Activated naive CD4-positive, alpha-beta T cell treated with anti-CD3 and anti-CD28 coated beads, Interleukin-2, amount 10 ng/mL, durations not matched to agents 7 days and 5 days (primary cell): ENCODE measurements at regions not wholly inside any gene's neighbourhood (a gene's known extent, or its start where the extent isn't known, plus 50 kb on each side); places are given as distances from the start of the nearest gene placed in this dataset.
"Not testable (repeated sequence)": the region's sequence is repeated elsewhere in the genome, so short reads cannot be mapped to it uniquely, and the experiment has no call there.

Source experiments
- CTCF ChIA-PET: fragments of 350-600 bp; sonication (Branson Sonifier 250); formaldehyde crosslinking; loops from one replicate; lab custom pipeline; 2021; ENCODE audit warnings: antibody characterized with exemption; lab: Charles Lee
- DNase-seq: peaks from one replicate; pipeline ENCODE4 v3.0.0-alpha.2; 2020
- H3K27ac Mint-ChIP-seq: one replicate; pipeline ENCODE4 v1.8.0; 2021; ENCODE audit warnings: mild to moderate bottlenecking, moderate library complexity, mixed read lengths
- H3K27me3 Mint-ChIP-seq: one replicate; pipeline ENCODE4 v1.8.0; 2021; ENCODE audit warnings: mild to moderate bottlenecking, mixed read lengths
- H3K36me3 Mint-ChIP-seq: one replicate; pipeline ENCODE4 v1.8.0; 2021; ENCODE audit warnings: mixed read lengths
- H3K4me1 Mint-ChIP-seq: one replicate; pipeline ENCODE4 v1.8.0; 2021; ENCODE audit warnings: mixed read lengths
- H3K4me3 Mint-ChIP-seq: one replicate; pipeline ENCODE4 v1.8.0; 2021; ENCODE audit warnings: mild to moderate bottlenecking, moderate library complexity, mixed read lengths
- H3K9me3 Mint-ChIP-seq: one replicate; pipeline ENCODE4 v1.8.0; 2021; ENCODE audit warnings: mixed read lengths

- Mint-ChIP-seq H3K36me3 (peaks cover 4% of the 10 kb centered on the region), H3K9me3 (no peaks in the 10 kb centered on the region), H3K4me3 (no peak overlapping the region), H3K27me3 (peaks cover 83% of the 10 kb centered on the region), H3K4me1 (peaks cover 41% of the 10 kb centered on the region), H3K27ac (no peak overlapping the region)
- CTCF ChIA-PET: no interaction called here
- no peak for DNase-seq
Observed at GRCh38 chr7:114083166-114084001, 164.6 kb upstream of the PPP1R3A start.

GRCh38 chr7:114082642-114083165 lies 163.9 kb upstream of the PPP1R3A start:
- no peak overlapping the region for H3K4me3 Mint-ChIP-seq
- no peak for DNase-seq
- CTCF ChIA-PET: interaction anchor here (1.4 kb wide), 1 partner anchor 9 kb away, joined by 4 read pairs; no protein-coding TSS in a partner anchor

GRCh38 chr7:114081606-114082425 lies 163.0 kb upstream of the PPP1R3A start:
- H3K4me1 Mint-ChIP-seq: peaks cover 34% of the 10 kb centered on the region
- no peak overlapping the region for H3K27ac Mint-ChIP-seq
- CTCF ChIA-PET: interaction anchor here (0.6 to 1.4 kb wide), 10 partner anchors 8 to 1827 kb away, joined by 3 to 4 read pairs (median 3); no protein-coding TSS in a partner anchor
- DNase-seq: no peak
- peaks cover 4% of the 10 kb centered on the region for H3K36me3 Mint-ChIP-seq
- no peaks in the 10 kb centered on the region for H3K9me3 Mint-ChIP-seq
- peaks cover 75% of the 10 kb centered on the region for H3K27me3 Mint-ChIP-seq
- no peak overlapping the region for H3K4me3 Mint-ChIP-seq

More at GRCh38 chr7:114082642-114083165, 163.9 kb upstream of the PPP1R3A start:
- H3K4me1 Mint-ChIP-seq: peaks cover 40% of the 10 kb centered on the region
- H3K36me3 Mint-ChIP-seq: peaks cover 4% of the 10 kb centered on the region
- H3K27ac Mint-ChIP-seq: no peak overlapping the region
- no peaks in the 10 kb centered on the region for H3K9me3 Mint-ChIP-seq
- peaks cover 83% of the 10 kb centered on the region for H3K27me3 Mint-ChIP-seq

- H3K4me3 Mint-ChIP-seq, H3K4me1 Mint-ChIP-seq, CTCF ChIA-PET, DNase-seq, H3K9me3 Mint-ChIP-seq, H3K36me3 Mint-ChIP-seq, H3K27ac Mint-ChIP-seq: not testable (repeated sequence)
- H3K27me3 Mint-ChIP-seq: peaks cover 28% of the 10 kb centered on the region
Observed at GRCh38 chr7:114077158-114077524, 158.3 kb upstream of the PPP1R3A start.

- not testable (repeated sequence) for H3K27ac Mint-ChIP-seq, H3K4me3 Mint-ChIP-seq
- peaks cover 22% of the 10 kb centered on the region for H3K27me3 Mint-ChIP-seq
Observed at GRCh38 chr7:114076392-114077157, 157.8 kb upstream of the PPP1R3A start.

GRCh38 chr7:114073701-114074100 lies 154.9 kb upstream of the PPP1R3A start:
- H3K9me3 Mint-ChIP-seq: no peaks in the 10 kb centered on the region
- H3K27ac Mint-ChIP-seq: no peak overlapping the region
- CTCF ChIA-PET: interaction anchor here (1.1 kb wide), 1 partner anchor 8 kb away, joined by 4 read pairs; no protein-coding TSS in a partner anchor
- no peaks in the 10 kb centered on the region for H3K4me1 Mint-ChIP-seq
- no peaks in the 10 kb centered on the region for H3K36me3 Mint-ChIP-seq
- H3K27me3 Mint-ChIP-seq: peaks cover 13% of the 10 kb centered on the region
- no peak overlapping the region for H3K4me3 Mint-ChIP-seq
- DNase-seq: no peak

More at GRCh38 chr7:114076392-114077157, 157.8 kb upstream of the PPP1R3A start:
- H3K9me3 Mint-ChIP-seq, CTCF ChIA-PET, DNase-seq, H3K4me1 Mint-ChIP-seq, H3K36me3 Mint-ChIP-seq: not testable (repeated sequence)

- H3K27me3 Mint-ChIP-seq: peaks cover 4% of the 10 kb centered on the region
- no peaks in the 10 kb centered on the region for H3K4me1 Mint-ChIP-seq
- no peak overlapping the region for H3K4me3 Mint-ChIP-seq
- DNase-seq: no peak
- no peaks in the 10 kb centered on the region for H3K9me3 Mint-ChIP-seq
- CTCF ChIA-PET: no interaction called here
- no peaks in the 10 kb centered on the region for H3K36me3 Mint-ChIP-seq
- no peak overlapping the region for H3K27ac Mint-ChIP-seq
Observed at GRCh38 chr7:114070246-114070645, 151.4 kb upstream of the PPP1R3A start.

- CTCF ChIA-PET: no interaction called here
- no peaks in the 10 kb centered on the region for H3K36me3 Mint-ChIP-seq
Observed at GRCh38 chr7:114062810-114063209, 144.0 kb upstream of the PPP1R3A start.

GRCh38 chr7:114051871-114052331 lies 133.1 kb upstream of the PPP1R3A start:
- DNase-seq: no peak
- Mint-ChIP-seq H3K27me3 (no peaks in the 10 kb centered on the region), H3K4me1 (peaks cover 12% of the 10 kb centered on the region), H3K27ac (no peak overlapping the region), H3K4me3 (no peak overlapping the region), H3K36me3 (no peaks in the 10 kb centered on the region), H3K9me3 (no peaks in the 10 kb centered on the region)
- CTCF ChIA-PET: no interaction called here

More at GRCh38 chr7:114062810-114063209, 144.0 kb upstream of the PPP1R3A start:
- Mint-ChIP-seq H3K27me3 (no peaks in the 10 kb centered on the region), H3K27ac (no peak overlapping the region), H3K4me3 (no peak overlapping the region), H3K4me1 (no peaks in the 10 kb centered on the region), H3K9me3 (no peaks in the 10 kb centered on the region)
- no peak for DNase-seq

GRCh38 chr7:114050571-114050970 lies 131.8 kb upstream of the PPP1R3A start:
- Mint-ChIP-seq H3K36me3 (no peaks in the 10 kb centered on the region), H3K27me3 (no peaks in the 10 kb centered on the region), H3K4me1 (peaks cover 12% of the 10 kb centered on the region), H3K4me3 (no peak overlapping the region), H3K27ac (no peak overlapping the region), H3K9me3 (no peaks in the 10 kb centered on the region)
- CTCF ChIA-PET: no interaction called here
- DNase-seq: no peak

GRCh38 chr7:114048386-114049235 lies 129.8 kb upstream of the PPP1R3A start:
- H3K27ac Mint-ChIP-seq: peak overlapping the region; percentile 58
- peak overlapping the region; percentile 34 for H3K4me3 Mint-ChIP-seq
- H3K27me3 Mint-ChIP-seq: no peaks in the 10 kb centered on the region
- H3K36me3 Mint-ChIP-seq: no peaks in the 10 kb centered on the region
- CTCF ChIA-PET: interaction anchor here (0.6 kb wide), 1 partner anchor 29 kb away, joined by 3 read pairs; no protein-coding TSS in a partner anchor
- H3K4me1 Mint-ChIP-seq: peaks cover 12% of the 10 kb centered on the region
- DNase-seq: no peak
- H3K9me3 Mint-ChIP-seq: no peaks in the 10 kb centered on the region

- H3K36me3 Mint-ChIP-seq: no peaks in the 10 kb centered on the region
Observed at GRCh38 chr7:114047889-114048288, 129.1 kb upstream of the PPP1R3A start.

GRCh38 chr7:114033475-114033874 lies 114.7 kb upstream of the PPP1R3A start:
- H3K27ac Mint-ChIP-seq: no peak overlapping the region
- no peak overlapping the region for H3K4me3 Mint-ChIP-seq
- H3K36me3 Mint-ChIP-seq: no peaks in the 10 kb centered on the region
- no peaks in the 10 kb centered on the region for H3K9me3 Mint-ChIP-seq
- H3K27me3 Mint-ChIP-seq: no peaks in the 10 kb centered on the region
- H3K4me1 Mint-ChIP-seq: no peaks in the 10 kb centered on the region
- CTCF ChIA-PET: no interaction called here
- DNase-seq: no peak

More at GRCh38 chr7:114047889-114048288, 129.1 kb upstream of the PPP1R3A start:
- H3K9me3 Mint-ChIP-seq: no peaks in the 10 kb centered on the region
- CTCF ChIA-PET: no interaction called here
- H3K4me3 Mint-ChIP-seq: peak overlapping the region; percentile 34
- peaks cover 12% of the 10 kb centered on the region for H3K4me1 Mint-ChIP-seq
- H3K27me3 Mint-ChIP-seq: no peaks in the 10 kb centered on the region
- H3K27ac Mint-ChIP-seq: peak overlapping the region; percentile 7
- DNase-seq: no peak
